AG09319 (cell line): ENCODE measurements at regions not wholly inside any gene's neighbourhood (a gene's known extent, or its start where the extent isn't known, plus 50 kb on each side); places are given as distances from the start of the nearest gene placed in this dataset.
A peak's percentile ranks its signal among the peaks of the same experiment; 100 is the strongest.

Experiments used
- DNase-seq: peaks from one replicate; pipeline ENCODE4 v3.0.0-alpha.2; 2010; ENCODE audit warnings: low read depth; ENCODE audit errors: extremely low read depth
- TF ChIP-seq, protein P1 (sequence below): IDR thresholded peaks from 2 replicates; pipeline ENCODE4 v1.5.1; 2011; ENCODE audit warnings: low read depth, mild to moderate bottlenecking, inconsistent platforms, low read length, moderate library complexity

DNA sequence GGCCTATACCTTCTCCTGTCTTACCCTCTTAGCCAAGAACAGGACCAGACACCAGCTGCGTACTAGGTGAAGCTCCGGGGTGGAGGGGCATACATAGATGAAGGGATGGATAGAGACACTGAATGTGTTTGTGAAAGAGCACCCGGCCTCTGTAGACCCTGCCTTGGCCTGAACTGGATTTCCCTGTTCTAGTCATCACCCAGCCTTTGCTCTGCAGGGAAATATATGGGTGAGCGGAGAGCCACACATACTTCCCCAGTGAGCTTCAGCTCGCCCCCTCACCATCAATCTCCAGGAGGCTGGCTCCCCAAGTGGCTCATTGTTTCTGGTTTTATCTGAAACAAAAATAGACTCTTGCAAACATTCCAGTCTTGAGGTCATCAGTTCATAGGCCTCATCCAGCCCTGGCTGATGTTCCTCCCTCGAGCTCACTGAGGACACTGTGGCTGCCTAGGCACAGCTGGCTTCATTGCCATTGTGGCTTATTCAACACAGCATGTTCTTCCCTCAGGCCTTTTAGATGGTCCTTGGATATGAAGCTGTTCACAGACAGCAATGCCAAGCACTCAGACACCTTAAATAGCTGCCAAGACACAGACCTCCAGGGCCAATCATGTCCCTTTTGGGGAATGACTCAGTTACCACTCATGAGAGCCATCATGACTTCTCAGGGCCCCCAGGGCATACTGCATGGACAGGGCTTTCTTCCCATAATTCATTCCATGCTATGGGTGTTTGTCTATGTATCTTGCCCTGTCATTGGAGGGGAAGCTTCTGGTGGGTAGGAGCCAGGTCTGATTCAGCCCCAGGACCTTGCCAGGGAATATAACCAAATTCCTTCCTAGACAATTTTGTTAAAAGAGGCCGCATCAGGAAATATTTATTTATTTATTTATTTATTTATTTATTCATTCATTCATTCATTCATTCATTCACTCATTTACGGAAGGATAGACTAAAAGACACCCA is 82.4 kb downstream of the TTC32 start:
- TF ChIP-seq, protein P1, sequence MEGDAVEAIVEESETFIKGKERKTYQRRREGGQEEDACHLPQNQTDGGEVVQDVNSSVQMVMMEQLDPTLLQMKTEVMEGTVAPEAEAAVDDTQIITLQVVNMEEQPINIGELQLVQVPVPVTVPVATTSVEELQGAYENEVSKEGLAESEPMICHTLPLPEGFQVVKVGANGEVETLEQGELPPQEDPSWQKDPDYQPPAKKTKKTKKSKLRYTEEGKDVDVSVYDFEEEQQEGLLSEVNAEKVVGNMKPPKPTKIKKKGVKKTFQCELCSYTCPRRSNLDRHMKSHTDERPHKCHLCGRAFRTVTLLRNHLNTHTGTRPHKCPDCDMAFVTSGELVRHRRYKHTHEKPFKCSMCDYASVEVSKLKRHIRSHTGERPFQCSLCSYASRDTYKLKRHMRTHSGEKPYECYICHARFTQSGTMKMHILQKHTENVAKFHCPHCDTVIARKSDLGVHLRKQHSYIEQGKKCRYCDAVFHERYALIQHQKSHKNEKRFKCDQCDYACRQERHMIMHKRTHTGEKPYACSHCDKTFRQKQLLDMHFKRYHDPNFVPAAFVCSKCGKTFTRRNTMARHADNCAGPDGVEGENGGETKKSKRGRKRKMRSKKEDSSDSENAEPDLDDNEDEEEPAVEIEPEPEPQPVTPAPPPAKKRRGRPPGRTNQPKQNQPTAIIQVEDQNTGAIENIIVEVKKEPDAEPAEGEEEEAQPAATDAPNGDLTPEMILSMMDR: no peak
- no peak for DNase-seq

DNA sequence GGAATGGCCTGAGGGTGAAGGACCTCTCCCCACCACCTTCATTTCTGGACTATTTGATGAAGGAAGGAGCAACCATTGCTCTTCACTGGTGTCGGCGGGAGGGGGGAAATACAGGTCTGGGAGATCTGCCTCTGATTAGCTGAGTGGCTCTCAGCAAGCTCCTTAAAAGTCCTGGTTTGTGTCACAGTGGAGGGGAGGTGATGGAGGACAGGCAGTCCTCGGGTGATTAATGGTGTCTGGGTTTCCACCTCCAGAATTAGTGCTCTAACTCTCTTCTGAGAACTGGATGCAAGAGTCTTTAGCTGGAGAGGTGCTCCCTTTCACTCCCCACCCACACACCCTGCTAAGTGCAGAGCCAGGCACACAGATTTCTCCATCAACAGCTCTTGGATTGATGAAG is 83.2 kb downstream of the TTC32 start:
- TF ChIP-seq, protein P1: no peak
- DNase-seq: no peak

DNA sequence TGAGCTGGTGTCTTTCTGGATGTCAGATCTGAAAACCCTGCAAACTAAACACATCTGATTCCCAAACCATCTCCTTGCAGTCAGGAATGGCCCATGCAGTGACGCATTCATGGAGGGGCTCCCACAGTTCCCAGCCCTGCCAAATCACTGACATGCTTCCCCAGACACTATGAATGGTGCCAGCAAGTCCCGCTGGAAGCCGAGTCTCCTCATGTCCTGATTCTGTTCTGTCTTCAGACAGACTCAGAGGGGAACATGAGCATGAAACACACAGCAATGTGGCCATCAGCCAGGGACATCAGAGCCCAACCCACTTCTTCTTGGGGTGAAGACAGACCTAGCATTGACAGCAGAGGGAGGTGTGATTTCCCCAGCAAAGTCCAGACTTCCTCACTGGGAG is 83.7 kb downstream of the TTC32 start:
- TF ChIP-seq, protein P1: no peak
- DNase-seq: no peak

DNA sequence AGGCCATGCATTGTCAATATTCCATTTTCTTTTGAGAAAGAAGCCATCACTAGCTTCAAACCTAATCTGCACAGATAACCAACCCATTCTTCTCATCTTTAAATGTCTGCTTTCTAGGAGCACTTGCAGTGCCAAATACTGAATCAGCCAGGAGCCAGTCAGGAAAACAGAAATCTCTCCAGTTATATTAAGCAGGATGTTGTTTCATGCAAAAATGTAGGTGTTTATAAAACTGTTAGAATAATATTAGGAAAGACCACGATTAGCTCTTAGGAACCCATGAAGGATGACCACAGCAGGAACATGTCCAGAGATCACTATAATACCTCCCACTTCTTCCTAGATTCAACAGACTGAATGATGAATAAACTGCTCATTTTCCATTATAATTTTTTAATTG is 86.0 kb downstream of the TTC32 start:
- DNase-seq: no peak

DNA sequence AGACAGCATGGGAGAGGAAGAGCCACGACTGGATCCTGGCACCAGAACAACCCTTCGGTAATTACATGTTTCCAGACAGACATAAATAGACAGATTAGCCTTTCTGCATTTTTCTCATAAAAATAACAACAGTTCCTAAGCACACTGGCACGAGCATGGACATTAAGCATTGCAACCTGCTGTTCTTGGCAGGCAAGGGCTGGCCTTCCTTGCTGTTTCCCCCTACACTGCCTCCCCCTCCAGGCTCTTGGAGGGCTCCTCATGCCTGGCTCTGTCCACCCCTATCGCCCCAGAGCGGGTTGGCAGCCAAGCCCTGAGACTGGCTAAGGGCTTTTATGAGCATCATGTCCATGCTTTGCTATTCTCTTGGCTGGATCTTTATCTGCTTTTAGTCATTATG is 89.6 kb downstream of the TTC32 start:
- DNase-seq: peak; percentile 35
- TF ChIP-seq, protein P1: no peak

More for the DNA sequence above, 86.0 kb downstream of the TTC32 start:
- TF ChIP-seq, protein P1: no peak

DNA sequence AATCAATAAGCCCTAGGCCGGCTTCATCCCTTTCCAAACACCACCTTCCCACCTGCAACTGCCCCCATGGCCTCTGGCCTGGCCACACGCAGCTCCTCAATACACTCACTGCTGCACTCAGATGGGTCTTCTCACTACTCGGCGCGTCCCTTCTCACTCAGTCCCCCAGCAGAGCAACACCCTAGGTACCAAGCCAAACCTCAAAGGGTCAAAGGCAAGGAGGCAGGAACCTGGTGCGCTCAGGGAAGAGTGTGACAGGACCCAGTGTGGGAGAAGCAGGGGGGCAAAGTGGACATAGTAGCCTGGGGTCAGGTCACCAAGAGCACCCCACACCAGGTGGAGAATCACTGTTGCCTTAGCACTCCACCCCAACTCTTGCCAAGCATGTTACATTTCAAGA is 90.6 kb downstream of the TTC32 start:
- TF ChIP-seq, protein P1: no peak
- DNase-seq: no peak

DNA sequence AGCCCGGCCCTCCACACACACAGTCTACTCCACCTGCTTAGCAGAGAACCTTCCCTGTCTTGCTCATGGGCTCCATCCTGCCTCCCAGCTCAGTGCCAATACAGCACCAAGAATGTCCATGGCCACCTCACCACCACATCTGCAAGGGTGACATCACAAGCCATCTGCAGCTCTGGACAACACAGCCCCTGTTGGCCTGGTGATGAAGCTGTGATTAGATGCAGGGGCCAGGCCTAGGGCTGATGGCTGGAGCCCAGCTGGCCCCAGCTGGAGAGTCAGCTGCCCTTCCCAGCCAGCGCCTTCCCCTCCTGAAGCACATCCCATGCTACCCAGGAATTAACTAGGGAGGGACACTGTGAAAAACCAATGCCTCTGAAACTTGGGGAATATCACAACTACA is 91.1 kb downstream of the TTC32 start:
- TF ChIP-seq, protein P1: no peak
- DNase-seq: no peak
